GM18508 (cell line): ENCODE measurements at regions not wholly inside any gene's neighbourhood (a gene's known extent, or its start where the extent isn't known, plus 50 kb on each side); places are given as distances from the start of the nearest gene placed in this dataset.
"Not testable (repeated sequence)": the region's sequence is repeated elsewhere in the genome, so short reads cannot be mapped to it uniquely, and the experiment has no call there.

Experiments
- ATAC-seq: cut with Tn5 transposase; IDR thresholded peaks from one replicate; pipeline ENCODE4 v1.9.1; 2021; ENCODE audit warnings: moderate number of reproducible peaks; ENCODE audit not compliant: insufficient read depth, unreplicated experiment

DNA sequence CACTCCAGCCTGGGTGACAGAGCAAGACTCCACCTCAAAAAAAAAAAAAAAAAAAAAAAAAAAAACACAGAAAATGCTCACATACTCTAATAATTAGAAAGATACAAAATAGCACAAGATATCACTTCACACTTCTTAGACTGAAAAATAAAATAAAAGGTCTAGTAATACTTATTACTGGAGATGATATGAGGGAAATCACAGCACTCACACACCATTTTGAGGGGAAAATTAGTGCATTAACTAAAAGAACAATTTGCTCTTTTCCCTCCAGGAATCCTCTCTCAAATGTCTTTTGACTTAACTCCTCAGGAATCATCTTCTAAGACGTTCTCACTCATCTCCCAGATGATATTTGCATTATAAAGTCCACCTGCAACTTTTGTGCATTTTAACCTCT, 697.9 kb upstream of the SOX9 start:
- no peak for ATAC-seq

DNA sequence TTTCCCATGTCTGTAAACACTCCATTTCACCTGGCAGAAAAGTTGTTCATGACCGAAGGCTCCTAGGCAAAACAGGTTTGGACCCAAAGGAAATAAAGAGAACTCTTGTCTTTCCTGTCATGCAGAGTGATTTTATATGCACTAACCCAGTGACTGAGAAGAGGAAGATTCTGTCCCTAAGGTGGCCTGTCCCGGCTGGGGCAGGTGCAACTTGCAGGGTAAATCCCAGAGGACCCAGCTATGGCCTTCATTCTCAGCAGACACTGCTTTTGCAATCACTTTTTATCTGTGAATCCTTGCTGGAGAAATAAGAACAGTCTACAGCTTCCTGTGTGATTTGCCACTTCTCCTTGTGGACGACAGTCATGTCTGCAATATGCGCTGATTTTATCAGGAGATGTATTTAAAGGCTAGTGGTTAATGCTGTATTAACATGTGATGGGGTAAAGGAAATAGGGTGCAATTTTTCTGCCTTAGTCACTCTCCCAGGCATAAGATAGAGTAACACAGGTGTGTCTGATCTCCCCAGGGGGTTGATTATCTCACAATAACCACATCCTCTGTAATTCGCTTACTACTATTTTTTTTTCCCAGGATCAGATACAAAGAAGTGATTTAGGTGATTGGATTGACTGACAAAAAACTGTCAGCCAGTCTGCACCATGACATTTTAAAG, 696.8 kb upstream of the SOX9 start:
- no peak for ATAC-seq

DNA sequence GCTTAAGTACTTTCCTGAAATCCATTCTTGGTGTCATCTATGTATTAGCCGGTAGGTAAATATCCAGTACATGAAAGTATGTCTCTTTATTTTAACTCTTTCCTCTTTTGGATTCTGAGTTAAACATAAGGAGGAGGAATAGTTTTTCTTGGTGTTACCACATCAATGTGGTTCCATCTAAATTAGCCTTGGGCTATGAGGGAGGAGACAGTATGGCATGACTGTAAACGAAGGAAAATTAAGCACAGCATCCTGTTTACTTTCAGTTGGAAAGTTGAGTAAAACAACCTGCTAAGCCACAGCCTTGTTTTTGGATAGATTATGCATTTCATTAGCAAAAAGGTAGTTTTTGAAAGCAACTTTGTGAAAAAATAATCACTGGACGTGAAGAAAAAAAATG, 693.0 kb upstream of the SOX9 start:
- ATAC-seq = no peak

DNA sequence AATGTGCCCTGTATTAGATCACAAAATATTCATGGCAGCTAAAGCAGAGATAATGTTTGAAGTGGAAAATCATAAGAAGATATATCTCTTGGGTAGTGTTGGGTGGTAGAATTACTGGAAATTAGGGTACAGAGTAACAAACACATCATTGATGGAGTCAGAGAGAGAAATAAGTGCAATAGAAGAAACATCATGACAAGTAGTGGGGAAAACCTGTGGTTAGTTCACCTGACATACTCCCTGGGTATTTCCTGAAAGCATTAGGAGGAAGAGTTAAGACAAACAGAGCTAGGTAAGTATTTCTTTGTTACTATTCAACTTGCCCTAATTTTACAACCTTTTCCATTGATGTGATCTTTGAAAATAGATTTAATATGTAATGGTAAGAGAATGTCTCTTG, 691.9 kb upstream of the SOX9 start:
- ATAC-seq = no peak

DNA sequence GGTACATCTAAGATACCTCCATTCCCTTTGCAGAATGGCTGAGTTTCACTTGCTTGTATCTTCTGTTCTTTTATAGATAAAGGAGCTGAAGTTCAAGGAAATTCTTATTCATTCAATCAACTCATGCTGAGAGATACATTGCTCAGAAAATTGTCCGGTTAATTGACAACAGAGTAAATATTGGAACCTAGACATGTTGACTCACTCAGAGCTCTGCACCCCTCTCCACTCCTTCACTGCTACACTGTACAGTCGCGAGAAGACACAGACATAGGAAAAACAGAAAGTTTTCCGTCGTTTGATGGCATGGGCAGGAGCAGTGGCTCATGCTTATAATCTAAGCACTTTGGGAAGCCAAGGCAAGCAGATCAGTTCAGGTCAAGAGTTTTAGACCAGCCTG, 690.5 kb upstream of the SOX9 start:
- no peak for ATAC-seq

DNA sequence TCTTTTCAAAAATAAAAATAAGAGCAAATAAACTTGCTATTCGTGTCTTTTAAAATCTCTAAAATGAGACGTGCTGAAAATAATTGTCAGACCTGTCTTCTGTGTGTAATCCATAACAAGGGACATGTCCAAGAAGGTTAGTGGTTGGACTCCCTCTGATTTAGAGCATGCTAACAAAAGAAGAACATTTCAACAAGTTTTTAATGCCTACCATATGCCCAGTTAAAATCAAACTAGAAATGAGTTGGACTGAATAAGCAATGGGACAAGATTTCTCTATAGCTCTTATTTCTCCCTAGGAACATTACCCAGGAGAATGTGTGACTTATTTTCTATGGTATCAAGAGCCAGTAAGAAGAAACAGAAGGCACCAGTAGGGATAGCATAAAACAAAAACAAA, 689.7 kb upstream of the SOX9 start:
- ATAC-seq = no peak

DNA sequence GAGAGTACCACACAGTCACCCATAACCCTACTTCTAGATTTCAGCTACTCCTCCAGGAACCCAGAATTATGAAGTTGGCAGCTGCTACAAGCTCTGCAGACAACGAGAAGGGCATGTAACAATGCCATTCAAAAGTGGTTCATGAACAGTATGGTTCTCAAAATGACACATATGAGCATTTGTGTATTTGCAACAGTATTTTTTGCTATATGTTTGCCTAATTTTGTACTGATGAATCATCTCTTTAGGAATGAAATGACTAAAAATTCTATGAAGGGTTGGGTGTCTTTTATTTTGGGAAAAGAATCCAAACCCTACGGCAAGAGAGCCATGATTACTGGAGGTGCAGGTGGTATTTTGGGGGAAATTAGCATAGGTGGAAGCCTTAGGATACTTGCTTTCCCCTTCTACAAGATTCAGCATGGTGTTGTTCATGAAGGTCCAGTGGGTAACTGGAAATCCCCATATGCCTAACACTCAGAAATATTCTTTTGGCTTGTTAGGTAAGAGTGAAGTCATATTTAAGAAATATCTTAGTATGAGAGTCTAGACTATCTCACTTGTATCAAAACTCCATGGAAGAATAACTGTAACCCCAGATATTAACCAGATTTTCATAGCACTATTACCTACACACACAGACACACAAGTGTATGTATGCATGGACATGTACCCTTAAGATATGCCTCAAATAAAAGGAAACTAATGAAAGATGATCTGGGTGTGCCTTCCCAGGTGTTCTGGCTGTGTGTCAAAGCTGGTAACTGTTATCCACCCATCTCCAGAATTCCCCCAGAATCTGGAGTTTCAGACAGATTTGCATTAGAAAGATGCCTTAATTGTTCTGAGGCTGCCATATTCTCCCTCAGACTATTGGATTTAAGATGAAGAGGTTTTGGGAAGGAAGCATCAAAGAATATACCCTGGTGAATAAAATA, 688.2 kb upstream of the SOX9 start:
- ATAC-seq = no peak

DNA sequence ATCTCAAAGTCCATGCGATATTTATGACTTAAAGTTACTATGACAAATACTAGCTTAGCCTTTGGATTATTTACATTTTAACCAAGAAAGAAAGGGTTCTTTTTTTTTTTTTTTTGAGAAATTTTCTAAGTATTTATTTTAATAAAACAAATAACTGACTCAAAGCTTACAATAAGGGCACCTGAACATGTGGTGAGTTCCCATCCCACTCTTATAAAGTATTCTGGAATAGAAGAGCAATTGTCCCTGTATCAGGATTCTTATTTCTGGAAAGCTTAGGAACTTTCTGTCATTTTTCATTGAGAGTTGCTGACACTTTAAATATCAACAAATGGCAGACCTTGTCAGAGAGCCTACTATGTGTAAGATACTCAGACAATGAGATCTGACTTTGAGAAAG, 686.1 kb upstream of the SOX9 start:
- ATAC-seq = no peak

DNA sequence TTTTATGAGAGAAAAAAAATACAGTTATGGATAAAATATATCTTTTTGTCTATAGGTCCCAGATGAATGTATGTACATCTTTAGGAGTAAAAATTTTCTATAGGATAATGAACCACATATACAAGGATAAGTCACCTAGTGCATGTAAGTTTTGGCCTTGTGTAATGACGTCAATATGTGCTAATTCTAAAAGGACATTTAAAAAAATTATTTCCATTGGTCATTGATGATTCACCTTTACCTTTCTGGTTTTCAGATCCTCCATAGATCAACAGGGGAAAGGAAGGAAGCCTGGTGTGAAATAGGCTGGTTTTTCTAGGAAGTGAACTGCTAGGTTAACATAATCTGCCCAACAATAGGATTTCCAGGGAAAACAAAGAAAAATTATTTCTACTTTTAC, 684.3 kb upstream of the SOX9 start:
- ATAC-seq = no peak

DNA sequence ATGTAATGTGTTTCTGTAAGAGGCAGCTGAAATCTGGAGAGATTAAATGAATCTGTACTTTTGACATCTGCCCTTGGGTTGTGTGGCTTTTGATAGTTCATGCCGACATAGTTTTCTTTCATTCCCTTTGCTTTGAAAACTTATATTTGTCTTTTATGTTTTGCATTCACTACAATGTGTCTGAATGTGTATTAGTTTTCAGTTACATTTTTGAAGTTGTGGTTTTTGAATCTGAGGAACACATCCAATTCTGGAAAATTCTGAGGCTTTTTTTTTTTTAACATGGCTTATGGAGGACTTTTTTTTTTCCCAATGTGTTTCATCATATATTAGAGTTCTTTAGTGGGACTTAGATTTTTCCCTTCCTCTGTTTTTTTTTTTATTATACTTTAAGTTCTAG, 683.7 kb upstream of the SOX9 start:
- ATAC-seq = no peak

DNA sequence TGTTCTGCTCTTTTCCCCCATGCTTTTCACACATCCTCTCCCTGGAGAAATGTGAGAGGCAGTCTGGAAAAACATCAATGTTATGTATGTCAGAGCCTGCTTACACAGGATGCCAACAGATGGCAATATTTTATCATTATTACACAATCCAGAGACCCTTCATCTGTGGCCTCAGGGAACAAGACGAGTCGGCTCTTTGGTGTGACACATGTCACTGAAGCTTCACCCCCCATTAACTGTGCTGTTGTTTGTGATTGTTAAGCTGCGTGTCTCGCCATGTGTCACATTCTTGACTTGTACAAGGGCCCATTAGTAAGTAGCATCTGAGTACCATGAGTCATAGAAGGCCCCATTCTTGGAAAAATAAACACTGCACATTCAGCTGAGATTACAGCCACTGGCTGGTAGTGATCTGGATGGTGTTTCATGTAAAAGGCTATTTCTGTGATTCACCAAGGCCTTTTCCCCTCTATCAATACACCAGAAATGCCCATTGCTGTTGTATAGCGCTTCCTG, 682.1 kb upstream of the SOX9 start:
- ATAC-seq = no peak

DNA sequence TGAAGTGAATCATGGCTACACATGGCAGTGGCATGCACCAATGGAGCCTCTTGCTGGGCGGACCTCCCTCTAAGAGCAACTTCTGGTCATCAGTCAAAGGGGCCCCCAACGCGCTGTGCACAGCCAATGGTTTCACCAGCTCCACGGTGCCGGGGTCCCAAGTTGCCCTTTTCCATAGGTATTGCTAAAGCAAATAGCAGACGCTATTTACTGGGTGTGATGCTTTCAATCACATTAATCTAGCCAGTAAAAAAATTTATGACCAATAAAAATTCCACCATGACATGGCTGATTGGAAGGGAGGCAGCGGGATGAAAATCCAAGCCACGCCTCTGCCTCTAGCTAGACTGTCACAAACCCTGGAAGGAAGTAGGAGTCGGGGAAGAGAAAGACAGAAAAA, 680.3 kb upstream of the SOX9 start:
- no peak for ATAC-seq

DNA sequence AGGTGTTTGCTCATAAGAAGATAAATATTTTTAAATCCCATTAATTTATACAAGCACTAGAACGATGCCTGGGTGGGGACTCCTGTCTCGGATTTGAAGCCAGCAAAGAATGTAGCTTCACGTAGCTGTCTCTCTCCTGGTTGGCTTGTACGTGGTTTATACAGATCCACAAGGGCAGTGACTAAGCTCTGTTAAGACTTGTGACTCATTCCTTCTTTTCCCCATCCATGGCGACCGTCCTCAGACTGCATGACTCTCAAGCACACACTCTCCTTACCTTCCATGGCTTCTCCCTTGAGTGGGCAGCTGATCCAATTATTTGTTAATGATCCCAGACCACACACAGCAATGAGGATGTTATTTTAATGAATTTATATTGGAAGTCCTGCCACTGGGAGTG, 679.7 kb upstream of the SOX9 start:
- no peak for ATAC-seq

DNA sequence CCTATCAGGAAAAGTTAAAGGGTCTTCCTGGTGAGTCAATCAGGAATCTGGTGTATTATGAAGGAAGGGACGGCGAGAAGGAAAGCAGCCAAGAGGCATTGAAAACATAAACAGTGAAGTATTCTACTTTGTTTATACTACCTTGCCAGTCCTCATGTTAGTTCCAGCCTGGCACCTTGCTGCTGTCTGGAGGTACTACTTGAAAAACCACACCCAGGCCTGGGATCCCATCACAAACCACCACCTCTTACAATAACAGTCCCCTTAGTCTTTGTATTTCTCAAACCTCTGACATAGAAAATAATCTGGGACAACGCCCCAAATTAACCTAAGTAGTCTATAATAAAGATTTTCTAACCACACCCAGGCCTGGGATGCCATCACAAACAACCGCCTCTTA, 676.7 kb upstream of the SOX9 start:
- no peak for ATAC-seq

DNA sequence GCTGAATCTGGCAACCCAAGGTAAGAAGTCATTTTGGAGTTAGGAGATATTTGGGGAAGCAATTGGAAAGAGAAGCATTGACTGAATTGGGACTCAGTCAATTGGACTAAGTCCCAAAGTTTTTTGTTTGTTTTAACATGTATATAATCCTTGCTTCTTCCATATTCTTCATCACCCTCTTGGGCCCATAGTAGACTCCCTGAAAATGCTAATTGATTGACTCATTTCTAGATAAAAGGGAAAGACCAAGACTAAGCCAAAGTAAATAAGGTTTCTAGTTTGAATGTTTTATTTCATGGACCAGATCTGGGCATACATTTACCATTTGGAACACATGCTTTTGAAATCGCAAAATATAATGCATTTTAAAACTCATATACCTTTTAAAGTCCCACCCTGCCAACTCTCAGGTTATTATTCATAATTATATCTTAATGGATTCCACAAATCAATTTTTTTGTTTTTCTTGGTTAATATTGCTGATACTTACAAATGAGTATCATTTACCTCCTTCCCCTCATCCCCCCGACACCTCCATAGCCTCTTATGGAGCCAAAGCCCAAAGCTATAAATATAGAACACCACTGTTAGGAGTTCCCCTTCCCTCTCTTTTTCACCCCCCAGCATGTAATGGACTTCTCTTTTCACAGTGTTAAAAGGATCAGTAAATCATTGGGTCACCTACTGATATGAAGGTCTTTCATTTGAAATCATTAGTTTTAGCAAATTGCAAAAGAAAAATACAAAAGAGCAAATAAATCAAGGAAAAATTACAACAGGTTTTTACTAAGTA, 674.0 kb upstream of the SOX9 start:
- ATAC-seq = no peak

DNA sequence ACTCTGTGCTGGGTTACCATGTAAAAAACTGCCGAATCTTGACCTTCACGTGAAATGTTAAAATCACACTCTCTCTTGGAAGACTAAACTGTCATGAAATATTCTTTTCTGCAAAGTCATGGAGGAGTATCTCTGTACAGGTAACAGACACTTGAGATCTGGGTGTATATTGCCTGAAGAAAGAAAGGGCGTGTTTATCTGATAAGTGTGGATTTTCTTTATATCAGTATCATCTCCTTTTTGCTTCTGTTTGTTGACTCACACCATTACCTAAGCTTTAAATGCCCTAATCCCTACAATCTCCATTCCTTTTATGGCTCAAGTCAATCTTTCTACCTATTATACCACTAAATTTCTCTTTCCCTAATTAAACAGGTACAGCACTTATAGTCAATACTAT, 673.2 kb upstream of the SOX9 start:
- no peak for ATAC-seq

DNA sequence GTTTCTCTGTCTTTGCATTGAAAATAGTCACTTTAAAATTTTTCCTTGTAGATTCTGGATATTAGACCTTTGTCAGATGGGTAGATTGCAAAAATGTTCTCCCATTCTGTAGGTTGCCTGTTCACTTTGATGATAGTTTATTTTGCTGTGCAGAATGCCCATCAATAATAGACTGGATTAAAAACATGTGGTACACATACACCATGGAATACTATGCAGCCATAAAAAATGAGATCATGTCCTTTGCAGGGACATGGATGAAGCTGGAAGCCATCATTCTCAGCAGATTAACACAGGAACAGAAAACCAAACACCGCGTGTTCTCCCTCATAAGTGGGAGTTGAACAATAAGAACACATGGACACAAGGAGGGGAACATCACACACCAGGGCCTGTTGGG, 670.2 kb upstream of the SOX9 start:
- ATAC-seq = not testable (repeated sequence)

DNA sequence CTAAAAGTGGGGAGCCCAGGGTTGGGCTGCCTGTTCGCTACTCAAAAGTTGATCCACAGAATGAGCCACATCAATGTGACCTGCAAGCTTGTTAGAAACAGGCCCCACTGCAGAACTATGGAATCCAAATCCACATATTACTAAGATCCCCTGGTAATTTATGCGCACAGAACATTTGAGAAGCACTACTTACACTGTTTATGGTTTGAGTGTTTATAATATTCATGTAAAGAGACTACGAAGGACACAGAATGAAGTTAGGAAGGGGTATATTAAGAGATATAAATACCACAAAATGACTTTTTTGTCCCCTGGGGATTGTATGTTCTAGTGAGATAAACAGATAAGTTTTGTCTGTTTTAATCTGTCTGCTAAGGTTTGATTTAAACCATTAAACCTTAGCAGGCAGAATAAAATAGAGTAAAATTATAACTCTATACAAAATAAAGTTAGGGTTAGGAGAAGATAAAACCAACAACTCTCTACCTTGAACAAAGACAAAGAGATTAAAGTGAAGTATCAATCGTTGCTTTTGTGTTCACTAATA, 666.9 kb upstream of the SOX9 start:
- ATAC-seq = no peak

DNA sequence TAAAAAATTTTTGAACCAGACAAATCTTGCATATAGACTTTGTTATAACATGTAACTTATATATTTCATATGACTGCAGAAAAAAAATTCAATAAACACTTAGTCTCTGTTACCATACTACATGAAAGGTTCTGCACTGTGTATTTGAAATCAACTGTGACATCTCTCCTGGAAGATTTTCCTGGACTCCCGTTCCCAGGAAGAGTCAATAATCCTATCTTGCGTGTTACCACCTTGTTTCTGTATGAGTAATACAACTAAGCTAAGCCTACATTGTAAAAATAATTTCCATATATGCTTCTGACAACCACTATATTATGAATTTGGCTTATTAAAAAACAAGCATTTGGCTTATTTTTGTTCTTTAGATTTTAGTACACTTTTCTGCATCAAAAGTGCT, 665.6 kb upstream of the SOX9 start:
- no peak for ATAC-seq

DNA sequence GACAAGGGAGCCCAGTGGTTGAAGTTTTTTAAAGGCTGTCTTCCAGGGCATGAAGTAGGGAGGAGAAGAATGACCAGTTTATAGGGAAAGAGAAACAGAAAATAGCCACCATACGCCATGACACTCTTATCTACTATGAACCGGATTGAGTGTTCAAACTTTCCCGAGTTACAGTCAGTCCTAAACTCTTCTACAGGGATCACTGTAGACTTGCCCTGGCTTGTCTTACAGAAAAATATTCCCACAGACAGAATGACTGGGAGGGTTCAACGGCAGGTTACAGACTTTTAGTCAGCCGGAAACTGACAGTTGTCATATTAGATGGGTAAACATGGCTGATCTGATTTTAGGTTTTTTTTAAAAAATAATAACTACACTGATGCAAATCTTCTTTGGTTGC, 662.5 kb upstream of the SOX9 start:
- ATAC-seq = no peak

DNA sequence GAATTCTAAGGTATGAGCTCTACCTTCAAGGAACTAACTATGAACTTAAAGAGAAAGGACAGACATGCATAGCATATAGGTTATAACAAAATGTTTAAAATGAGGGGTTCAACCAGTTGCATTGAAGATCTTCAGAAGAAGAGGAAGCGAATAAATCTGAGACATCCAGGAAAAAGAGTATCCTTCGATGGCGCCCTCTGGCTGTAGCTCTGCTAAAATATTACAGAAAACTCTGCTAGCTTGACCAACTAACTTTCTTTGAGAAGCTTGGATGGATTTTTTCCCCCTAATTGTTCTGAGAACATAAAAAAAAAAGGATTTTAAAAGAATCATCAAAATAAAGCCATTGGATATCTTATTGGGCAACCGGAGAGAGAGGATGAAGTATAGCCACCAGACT, 659.9 kb upstream of the SOX9 start:
- no peak for ATAC-seq
